ENCODE measurements at regions not wholly inside any gene's neighbourhood (a gene's known extent, or its start where the extent isn't known, plus 50 kb on each side); places are given as distances from the start of the nearest gene placed in this dataset.

- H4K20me1 ChIP-seq (ENCODE audit: control insufficient read depth, extremely low read depth, insufficient read depth, low read length) = no peaks in the 10 kb centered on the region
- H3K4me2 ChIP-seq (ENCODE audit: control insufficient read depth, extremely low read depth, insufficient read depth, low read depth, low read length) = no peak overlapping the region
- FAIRE-seq = no peak
- no peak for TF ChIP-seq CTCF (optimal IDR thresholded peaks at IDR 0.05 in 1 of 3, IDR thresholded peaks at IDR 0.05 in 1 of 3, conservative IDR thresholded peaks at IDR 0.05 in 1 of 3; ENCODE audit: extremely low read depth in 1 of 3, insufficient read depth in 2 of 3, low read length in 3 of 3)
- TF ChIP-seq EZH2 (IDR thresholded peaks at IDR 0.05; ENCODE audit: low read length) = no peak
- dilution Hi-C loops (cut with MboI; ENCODE audit: extremely low pct_ligation_motif_present, low sequenced_read_pairs) = no loop called here
- H3K27me3 ChIP-seq (ENCODE audit: control insufficient read depth, extremely low read depth, insufficient read depth, low read length) = no peaks in the 10 kb centered on the region
- no peaks in the 10 kb centered on the region for H3K9me3 ChIP-seq (ENCODE audit: control insufficient read depth, low read depth, low read length)
- H3K79me2 ChIP-seq (ENCODE audit: control insufficient read depth, insufficient read depth, low read length) = no peaks in the 10 kb centered on the region
- H2AFZ ChIP-seq (ENCODE audit: control insufficient read depth, low read length) = no peak overlapping the region
- no peaks in the 10 kb centered on the region for H3K9me1 ChIP-seq (ENCODE audit: control insufficient read depth, extremely low read depth, insufficient read depth, low read length)
- H3K4me3 ChIP-seq (ENCODE audit: control insufficient read depth in 2 of 3, extremely low read depth in 1 of 3, insufficient read depth in 2 of 3, low read depth in 1 of 3, low read length in 3 of 3) = no peak overlapping the region
- no peak for DNase-seq (ENCODE audit: low read depth, low spot score)
- H3K36me3 ChIP-seq (ENCODE audit: control insufficient read depth in 2 of 2, extremely low read depth in 1 of 2, insufficient read depth in 2 of 2, low read length in 2 of 2) = no peaks in the 10 kb centered on the region
- H3K27ac ChIP-seq (ENCODE audit: control insufficient read depth, insufficient read depth, low read length) = no peak overlapping the region
- no peaks in the 10 kb centered on the region for H3K4me1 ChIP-seq (ENCODE audit: control insufficient read depth, extremely low read depth, insufficient read depth, low read length)
- H3K9ac ChIP-seq (ENCODE audit: control insufficient read depth, extremely low read depth, insufficient read depth, low read length) = no peak overlapping the region
These were observed 175.3 kb downstream of the BCOR start for GRCh38 chrX:39922488-39922887.

DNA sequence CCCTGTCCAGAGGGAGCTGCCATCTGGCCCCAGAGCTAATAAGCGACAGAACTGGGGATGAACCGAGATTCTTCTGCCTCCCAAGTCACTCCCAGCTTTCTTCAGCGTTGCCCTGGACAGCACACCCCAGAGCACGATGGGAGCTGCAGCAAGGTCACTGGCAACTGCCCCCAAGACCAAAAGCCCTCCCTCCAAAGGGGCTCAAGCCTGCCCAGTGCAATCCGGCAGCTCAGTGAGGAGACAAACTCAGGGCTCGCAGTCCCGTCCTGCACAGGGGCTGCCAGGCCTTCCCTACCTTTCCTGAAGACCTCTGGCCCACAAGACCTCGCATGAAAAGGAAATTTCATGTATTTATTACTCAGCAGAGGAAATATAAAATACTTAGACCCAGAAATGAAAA is 174.8 kb downstream of the BCOR start:
- no peaks in the 10 kb centered on the region for H3K79me2 ChIP-seq (ENCODE audit: control insufficient read depth, insufficient read depth, low read length)
- H4K20me1 ChIP-seq (ENCODE audit: control insufficient read depth, extremely low read depth, insufficient read depth, low read length) = no peaks in the 10 kb centered on the region
- H3K9ac ChIP-seq (ENCODE audit: control insufficient read depth, extremely low read depth, insufficient read depth, low read length) = no peak overlapping the region
- H3K27ac ChIP-seq (ENCODE audit: control insufficient read depth, insufficient read depth, low read length) = no peak overlapping the region
- H2AFZ ChIP-seq (ENCODE audit: control insufficient read depth, low read length) = no peak overlapping the region
- TF ChIP-seq EZH2 (IDR thresholded peaks at IDR 0.05; ENCODE audit: low read length) = no peak
- no peak for TF ChIP-seq CTCF (optimal IDR thresholded peaks at IDR 0.05 in 1 of 3, IDR thresholded peaks at IDR 0.05 in 1 of 3, conservative IDR thresholded peaks at IDR 0.05 in 1 of 3; ENCODE audit: extremely low read depth in 1 of 3, insufficient read depth in 2 of 3, low read length in 3 of 3)
- dilution Hi-C loops (cut with MboI; ENCODE audit: extremely low pct_ligation_motif_present, low sequenced_read_pairs) = no loop called here
- H3K4me1 ChIP-seq (ENCODE audit: control insufficient read depth, extremely low read depth, insufficient read depth, low read length) = no peaks in the 10 kb centered on the region
- H3K9me1 ChIP-seq (ENCODE audit: control insufficient read depth, extremely low read depth, insufficient read depth, low read length) = no peaks in the 10 kb centered on the region
- H3K4me2 ChIP-seq (ENCODE audit: control insufficient read depth, extremely low read depth, insufficient read depth, low read depth, low read length) = no peak overlapping the region
- no peak for FAIRE-seq
- H3K36me3 ChIP-seq (ENCODE audit: control insufficient read depth in 2 of 2, extremely low read depth in 1 of 2, insufficient read depth in 2 of 2, low read length in 2 of 2) = no peaks in the 10 kb centered on the region
- no peaks in the 10 kb centered on the region for H3K9me3 ChIP-seq (ENCODE audit: control insufficient read depth, low read depth, low read length)
- no peak for DNase-seq (ENCODE audit: low read depth, low spot score)
- no peak overlapping the region for H3K4me3 ChIP-seq (ENCODE audit: control insufficient read depth in 2 of 3, extremely low read depth in 1 of 3, insufficient read depth in 2 of 3, low read depth in 1 of 3, low read length in 3 of 3)
- no peaks in the 10 kb centered on the region for H3K27me3 ChIP-seq (ENCODE audit: control insufficient read depth, extremely low read depth, insufficient read depth, low read length)

Data from keratinocyte (primary cell).